H1 (cell line): ENCODE measurements at regions not wholly inside any gene's neighbourhood (a gene's known extent, or its start where the extent isn't known, plus 50 kb on each side); places are given as distances from the start of the nearest gene placed in this dataset.

Experiments used
- CTCF ChIA-PET: fragments of 300-600 bp; sonication (Branson Sonifier 250); formaldehyde crosslinking; loops from one replicate; lab custom pipeline; 2021; ENCODE audit not compliant: partially characterized antibody; lab: Charles Lee
- POLR2A ChIA-PET: fragments of 300-600 bp; sonication (Branson Sonifier 250); formaldehyde crosslinking; loops from one replicate; lab custom pipeline; 2021; ENCODE audit warnings: inconsistent platforms; ENCODE audit not compliant: partially characterized antibody; lab: Charles Lee
- DNase-seq, 2 experiments: peaks; one replicate each; pipeline versions ENCODE4 v3.0.0 to v3.0.0-alpha.2; 2010 to 2022; ENCODE audit warnings: low spot score in 2 of 2, low read depth in 1 of 2, mixed read lengths in 1 of 2
- FAIRE-seq: peaks from 2 replicates; lab custom pipeline; 2011; peaks lifted over from hg19 to GRCh38; lab: Jason Lieb, UNC
- H2AFZ ChIP-seq: 2 replicates; pipeline ENCODE4 v1.8.1; 2012; ENCODE audit warnings: low read length, inconsistent platforms
- H2AK5ac ChIP-seq: 2 replicates; pipeline ENCODE4 v1.6.1; 2013; ENCODE audit warnings: low read depth, low read length
- H2BK120ac ChIP-seq: replicated peaks from 2 replicates; pipeline ENCODE3; 2013; ENCODE audit warnings: low read depth, low read length, inconsistent platforms
- H2BK12ac ChIP-seq: 2 replicates; pipeline ENCODE4 v1.6.1; 2013; ENCODE audit warnings: low read depth, low read length
- H2BK15ac ChIP-seq: 2 replicates; pipeline ENCODE4 v1.6.1; 2013; ENCODE audit warnings: low read length
- H2BK20ac ChIP-seq: 2 replicates; pipeline ENCODE4 v1.6.1; 2013; ENCODE audit warnings: low read length
- H2BK5ac ChIP-seq: 2 replicates; pipeline ENCODE4 v1.6.1; 2013; ENCODE audit warnings: low read depth, low read length
- H3K14ac ChIP-seq: 2 replicates; pipeline ENCODE4 v1.6.1; 2013; ENCODE audit warnings: inconsistent platforms; ENCODE audit not compliant: insufficient read length
- H3K18ac ChIP-seq: 2 replicates; pipeline ENCODE4 v1.6.1; 2013; ENCODE audit warnings: low read length; ENCODE audit errors: extremely low read depth
- H3K23ac ChIP-seq: 2 replicates; pipeline ENCODE4 v1.6.1; 2013; ENCODE audit warnings: inconsistent platforms; ENCODE audit not compliant: insufficient read length
- H3K23me2 ChIP-seq: 2 replicates; pipeline ENCODE4 v1.6.1; 2013; ENCODE audit warnings: low read depth, low read length
- H3K27ac ChIP-seq: 2 replicates; pipeline ENCODE4 v1.6.1; 2011; ENCODE audit warnings: low read depth, low read length, inconsistent platforms
- H3K27me3 ChIP-seq, 4 experiments: replicated peaks in 1 of 4; 1 replicate in 1 of 4; 2 replicates in 3 of 4; pipeline versions ENCODE4 v1.6.1 to v1.8.1; 2011 to 2013; ENCODE audit warnings: low read length in 3 of 4, mild to moderate bottlenecking in 3 of 4, inconsistent platforms in 2 of 4, mixed read lengths in 2 of 4, moderate library complexity in 1 of 4; ENCODE audit not compliant: control insufficient read depth in 3 of 4, insufficient read depth in 3 of 4; ENCODE audit errors: extremely low read depth in 1 of 4
- H3K36me3 ChIP-seq, 4 experiments: 2 replicates each; pipeline versions ENCODE4 v1.6.1 to v1.8.1; 2011 to 2013; ENCODE audit warnings: mild to moderate bottlenecking in 4 of 4, low read length in 3 of 4, moderate library complexity in 2 of 4, control low read depth in 1 of 4, inconsistent platforms in 1 of 4; ENCODE audit not compliant: insufficient read depth in 4 of 4, control insufficient read depth in 2 of 4
- H3K4ac ChIP-seq: replicated peaks from 2 replicates; pipeline ENCODE3; 2013; ENCODE audit warnings: low read length, low read depth, mixed read lengths, inconsistent platforms; ENCODE audit not compliant: insufficient read length
- H3K4me1 ChIP-seq, 4 experiments: replicated peaks in 1 of 4; 1 replicate in 1 of 4; 2 replicates in 3 of 4; pipeline versions ENCODE4 v1.6.1 to v1.8.1; 2011 to 2013; ENCODE audit warnings: low read length in 3 of 4, inconsistent platforms in 2 of 4, mixed read lengths in 1 of 4; ENCODE audit not compliant: insufficient read depth in 4 of 4, control insufficient read depth in 3 of 4
- H3K4me2 ChIP-seq, 2 experiments: 2 replicates each; pipeline versions ENCODE4 v1.6.1 to v1.8.1; 2011 to 2013; ENCODE audit warnings: low read depth in 2 of 2, low read length in 2 of 2, control low read depth in 1 of 2, inconsistent platforms in 1 of 2, mild to moderate bottlenecking in 1 of 2; ENCODE audit not compliant: insufficient read depth in 1 of 2
- H3K4me3 ChIP-seq, 4 experiments: fragments of 200-600, 300-600 bp in 1 of 4; sonication (generic), shearing (Covaris generic), sonication (Bioruptor Twin) in 1 of 4; 2 replicates each; pipeline versions ENCODE4 v1.5.1 to v1.8.1; 2011 to 2016; ENCODE audit warnings: low read length in 4 of 4, low read depth in 3 of 4, control low read depth in 2 of 4, inconsistent platforms in 2 of 4, mild to moderate bottlenecking in 2 of 4, mixed read lengths in 1 of 4, moderate library complexity in 1 of 4; ENCODE audit not compliant: insufficient read depth in 2 of 4; ENCODE audit errors: extremely low read depth in 1 of 4
- H3K56ac ChIP-seq: replicated peaks from 2 replicates; pipeline ENCODE3; 2013; ENCODE audit warnings: low read depth, mild to moderate bottlenecking, mixed read lengths, low read length, inconsistent platforms; ENCODE audit not compliant: insufficient read length
- H3K79me1 ChIP-seq: 2 replicates; pipeline ENCODE4 v1.6.1; 2013; ENCODE audit warnings: low read depth, low read length, control low read depth
- H3K79me2 ChIP-seq, 2 experiments: 2 replicates each; pipeline versions ENCODE4 v1.6.1 to v1.8.1; 2012 to 2013; ENCODE audit warnings: low read length in 2 of 2, mild to moderate bottlenecking in 2 of 2, inconsistent platforms in 1 of 2; ENCODE audit not compliant: insufficient read depth in 2 of 2, control insufficient read depth in 1 of 2
- H3K9ac ChIP-seq, 4 experiments: replicated peaks in 1 of 4; 1 replicate in 1 of 4; 2 replicates in 3 of 4; pipeline versions ENCODE4 v1.6.1 to v1.8.1; 2011 to 2013; ENCODE audit warnings: low read depth in 3 of 4, low read length in 3 of 4, control low read depth in 2 of 4, mild to moderate bottlenecking in 2 of 4, moderate library complexity in 2 of 4, inconsistent platforms in 1 of 4; ENCODE audit errors: extremely low read depth in 1 of 4
- H3K9me3 ChIP-seq, 2 experiments: 2 replicates each; pipeline versions ENCODE4 v1.6.1 to v1.8.1; 2012 to 2013; ENCODE audit warnings: mild to moderate bottlenecking in 2 of 2, moderate library complexity in 2 of 2, control low read depth in 1 of 2, inconsistent platforms in 1 of 2, low read depth in 1 of 2, low read length in 1 of 2, mixed read lengths in 1 of 2; ENCODE audit not compliant: insufficient read depth in 2 of 2
- H4K20me1 ChIP-seq, 2 experiments: replicated peaks in 1 of 2; 2 replicates each; pipeline versions ENCODE3 to v1.8.1; 2011 to 2013; ENCODE audit warnings: inconsistent platforms in 2 of 2, low read length in 2 of 2, mild to moderate bottlenecking in 1 of 2; ENCODE audit not compliant: insufficient read depth in 2 of 2, control insufficient read depth in 1 of 2
- H4K5ac ChIP-seq: 2 replicates; pipeline ENCODE4 v1.6.1; 2013; ENCODE audit warnings: low read length, low read depth, mixed read lengths, inconsistent platforms; ENCODE audit not compliant: insufficient read length
- H4K8ac ChIP-seq: 2 replicates; pipeline ENCODE4 v1.8.0; 2013; ENCODE audit warnings: mild to moderate bottlenecking, moderate library complexity, low read length, inconsistent platforms; ENCODE audit not compliant: insufficient read depth; ENCODE audit errors: extremely low read depth
- H4K91ac ChIP-seq: replicated peaks from 2 replicates; pipeline ENCODE3; 2013; ENCODE audit warnings: low read length, mixed read lengths, inconsistent platforms; ENCODE audit not compliant: insufficient read length
- BACH1 ChIP-seq: IDR thresholded peaks from 2 replicates; pipeline ENCODE4 v1.6.1; 2012; ENCODE audit warnings: low read length, improper control_type of control experiment
- EP300 ChIP-seq, 2 experiments: IDR thresholded peaks; 1 replicate in 1 of 2; 2 replicates in 1 of 2; pipeline ENCODE4 v1.6.1; 2011 to 2012; ENCODE audit warnings: low read depth in 2 of 2, low read length in 2 of 2, mild to moderate bottlenecking in 2 of 2, borderline replicate concordance in 1 of 2, inconsistent platforms in 1 of 2, moderate library complexity in 1 of 2
- NANOG ChIP-seq: IDR thresholded peaks from 2 replicates; pipeline ENCODE4 v1.6.1; 2011; ENCODE audit warnings: low read length, low read depth, mild to moderate bottlenecking, inconsistent platforms; ENCODE audit not compliant: insufficient read depth, poor library complexity, severe bottlenecking
- PHF8 ChIP-seq: fragments of 200-600 bp; sonication (generic); conservative IDR thresholded peaks from 2 replicates; pipeline ENCODE4 v1.7.1; 2012; ENCODE audit warnings: low read depth, mild to moderate bottlenecking, inconsistent platforms, low read length, moderate library complexity
- SIRT6 ChIP-seq: IDR thresholded peaks from one replicate; pipeline ENCODE4 v1.7.1; 2012; ENCODE audit warnings: low read length, inconsistent platforms
- WGBS, 2 experiments: shearing (Covaris generic) in 1 of 2; methylation state at CpG; one replicate each; pipeline versions ENCODE4 v1.1.6 to v1.1.7; 2013 to 2015; ENCODE audit warnings: low lambda C conversion rate in 2 of 2, mixed read lengths in 2 of 2, inconsistent platforms in 1 of 2, low coverage in 1 of 2, missing lambda C conversion rate in 1 of 2; ENCODE audit not compliant: insufficient replicate concordance in 2 of 2, insufficient coverage in 1 of 2, insufficient read length in 1 of 2; ENCODE audit errors: extremely low coverage in 1 of 2, missing lambda C conversion rate in 1 of 2; 5-methylcytosine and 5-hydroxymethylcytosine counted together
- TF ChIP-seq, protein P1 (sequence below), 3 experiments: IDR thresholded peaks; 1 replicate in 2 of 3; 2 replicates in 1 of 3; pipeline versions ENCODE4 v1.5.1 to v1.6.1; 2011; ENCODE audit warnings: low read length in 3 of 3, mild to moderate bottlenecking in 3 of 3, inconsistent platforms in 2 of 3, low read depth in 1 of 3, moderate library complexity in 1 of 3; ENCODE audit not compliant: insufficient read depth in 1 of 3; ENCODE audit errors: control extremely low read depth in 1 of 3

DNA sequence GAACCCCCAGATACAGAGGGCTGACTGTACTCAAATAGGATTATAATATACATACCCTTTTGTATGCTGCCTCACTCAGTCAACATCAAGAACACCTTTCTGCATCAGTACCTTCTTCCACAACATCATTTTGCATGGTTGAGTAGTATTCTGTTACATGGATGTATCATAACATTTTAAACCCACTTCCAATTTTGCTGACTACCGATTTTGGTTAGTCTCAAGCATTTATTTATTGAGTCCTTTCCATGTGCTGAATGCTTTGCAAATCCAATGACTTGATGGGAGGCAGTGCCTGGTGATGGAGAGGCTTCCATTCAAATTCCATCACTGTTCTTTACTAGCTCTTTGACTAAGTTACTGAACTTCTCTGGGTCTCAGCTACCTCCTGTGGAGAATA, 182.0 kb upstream of the KLF4 start:
- no peak for FAIRE-seq
- WGBS, 2 experiments: 88% methylated on average over 1 of the region's 1 CpG; no CpG with 5 or more reads in 1 of the 2 experiments
- CTCF ChIA-PET: interaction anchor here (0.9 kb wide), 1 partner anchor 50 kb away, joined by 4 read pairs; no protein-coding TSS in a partner anchor

More for the DNA sequence above, 182.0 kb upstream of the KLF4 start:
- Histone ChIP-seq H3K56ac (no peak overlapping the region), H3K4me3 (no peak overlapping the region), H2BK5ac (no peak overlapping the region), H3K4ac (no peak overlapping the region), H3K27me3 (no peaks in the 10 kb centered on the region), H2BK12ac (no peak overlapping the region), H3K23me2 (no peaks in the 10 kb centered on the region), H2AK5ac (0 out of 2 replicates have a peak overlapping the region, but pooled peaks have one; percentile 4), H3K14ac (no peak overlapping the region), H2AFZ (no peak overlapping the region), H3K23ac (no peak overlapping the region), H3K36me3 (no peaks in the 10 kb centered on the region), H3K18ac (no peak overlapping the region), H2BK15ac (no peak overlapping the region), H3K79me2 (no peaks in the 10 kb centered on the region), H4K20me1 (no peaks in the 10 kb centered on the region), H2BK20ac (peak overlapping the region; percentile 82; the same call in 1 of the 2 replicates), H3K4me1 (peaks cover 8 to 14% (median 11%) of the 10 kb centered on the region in 4 experiments), H4K8ac (no peak overlapping the region), H3K79me1 (no peaks in the 10 kb centered on the region), H2BK120ac (no peak overlapping the region), H3K27ac (no peak overlapping the region), H3K9me3 (no peaks in the 10 kb centered on the region), H3K9ac (no peak overlapping the region), H3K4me2 (no peak overlapping the region), H4K5ac (no peak overlapping the region), H4K91ac (no peak overlapping the region)
- POLR2A ChIA-PET: no interaction called here
- TF ChIP-seq PHF8 (no peak), EP300 (IDR thresholded peaks at IDR 0.05; ENCODE audit: borderline replicate concordance in 1 of 2, low read depth in 2 of 2, low read length in 2 of 2) (no peak), NANOG (no peak), BACH1 (no peak), SIRT6 (no peak)
- TF ChIP-seq, protein P1, sequence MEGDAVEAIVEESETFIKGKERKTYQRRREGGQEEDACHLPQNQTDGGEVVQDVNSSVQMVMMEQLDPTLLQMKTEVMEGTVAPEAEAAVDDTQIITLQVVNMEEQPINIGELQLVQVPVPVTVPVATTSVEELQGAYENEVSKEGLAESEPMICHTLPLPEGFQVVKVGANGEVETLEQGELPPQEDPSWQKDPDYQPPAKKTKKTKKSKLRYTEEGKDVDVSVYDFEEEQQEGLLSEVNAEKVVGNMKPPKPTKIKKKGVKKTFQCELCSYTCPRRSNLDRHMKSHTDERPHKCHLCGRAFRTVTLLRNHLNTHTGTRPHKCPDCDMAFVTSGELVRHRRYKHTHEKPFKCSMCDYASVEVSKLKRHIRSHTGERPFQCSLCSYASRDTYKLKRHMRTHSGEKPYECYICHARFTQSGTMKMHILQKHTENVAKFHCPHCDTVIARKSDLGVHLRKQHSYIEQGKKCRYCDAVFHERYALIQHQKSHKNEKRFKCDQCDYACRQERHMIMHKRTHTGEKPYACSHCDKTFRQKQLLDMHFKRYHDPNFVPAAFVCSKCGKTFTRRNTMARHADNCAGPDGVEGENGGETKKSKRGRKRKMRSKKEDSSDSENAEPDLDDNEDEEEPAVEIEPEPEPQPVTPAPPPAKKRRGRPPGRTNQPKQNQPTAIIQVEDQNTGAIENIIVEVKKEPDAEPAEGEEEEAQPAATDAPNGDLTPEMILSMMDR (IDR thresholded peaks at IDR 0.05; ENCODE audit: control extremely low read depth in 1 of 3, insufficient read depth in 1 of 3, low read depth in 1 of 3, low read length in 3 of 3): no peak
- DNase-seq: no peak
